PC-3 (cell line): ENCODE measurements at regions not wholly inside any gene's neighbourhood (a gene's known extent, or its start where the extent isn't known, plus 50 kb on each side); places are given as distances from the start of the nearest gene placed in this dataset.

Source experiments
- CTCF ChIP-seq: fragments of 300-600 bp; sonication (generic); conservative IDR thresholded peaks from 2 replicates; pipeline ENCODE4 v1.5.1; 2017; ENCODE audit warnings: antibody characterized with exemption, low read depth, mild to moderate bottlenecking, low read length
- EZH2phosphoT487 ChIP-seq: fragments of 300-600 bp; sonication (generic); IDR thresholded peaks from 2 replicates; pipeline ENCODE4 v1.6.1; 2018; ENCODE audit warnings: mild to moderate bottlenecking, antibody characterized with exemption, low read length, borderline replicate concordance

DNA sequence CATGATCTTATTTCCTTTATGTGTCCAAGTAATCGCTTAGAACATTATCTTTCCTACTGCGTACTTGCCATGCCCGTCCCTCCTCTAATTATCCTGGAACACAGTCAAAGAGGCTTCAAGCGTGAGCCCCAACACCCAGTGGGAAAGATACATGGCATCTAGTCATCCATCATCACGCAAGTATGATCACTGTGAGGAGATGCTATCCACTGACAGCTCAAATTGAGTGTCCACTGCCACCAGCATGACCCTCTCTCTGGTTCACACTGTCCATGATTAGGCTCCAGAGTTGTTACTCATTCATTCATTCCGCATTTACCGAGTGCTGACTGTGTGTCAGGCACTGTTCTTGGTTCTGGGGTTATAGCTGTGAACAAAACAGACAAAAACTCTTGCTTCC lies 124.6 kb downstream of the COPS8 start:
- no peak for TF ChIP-seq EZH2phosphoT487
- TF ChIP-seq CTCF, result no peak
